Activated naive CD8-positive, alpha-beta T cell (primary cell): ENCODE measurements at regions not wholly inside any gene's neighbourhood (a gene's known extent, or its start where the extent isn't known, plus 50 kb on each side); places are given as distances from the start of the nearest gene placed in this dataset.
"Not testable (repeated sequence)": the region's sequence is repeated elsewhere in the genome, so short reads cannot be mapped to it uniquely, and the experiment has no call there.

Experiments used
- H3K27ac Mint-ChIP-seq: one replicate; pipeline ENCODE4 v1.8.0; 2021; ENCODE audit warnings: mixed read lengths
- H3K27me3 Mint-ChIP-seq: one replicate; pipeline ENCODE4 v1.8.0; 2021; ENCODE audit warnings: mixed read lengths
- H3K36me3 Mint-ChIP-seq: one replicate; pipeline ENCODE4 v1.8.0; 2021; ENCODE audit warnings: mixed read lengths
- H3K4me1 Mint-ChIP-seq: one replicate; pipeline ENCODE4 v1.8.0; 2021; ENCODE audit warnings: low read depth, mixed read lengths
- H3K4me3 Mint-ChIP-seq: one replicate; pipeline ENCODE4 v1.8.0; 2021; ENCODE audit warnings: mild to moderate bottlenecking, mixed read lengths
- H3K9me3 Mint-ChIP-seq: one replicate; pipeline ENCODE4 v1.8.0; 2021; ENCODE audit warnings: low read depth, mixed read lengths

DNA sequence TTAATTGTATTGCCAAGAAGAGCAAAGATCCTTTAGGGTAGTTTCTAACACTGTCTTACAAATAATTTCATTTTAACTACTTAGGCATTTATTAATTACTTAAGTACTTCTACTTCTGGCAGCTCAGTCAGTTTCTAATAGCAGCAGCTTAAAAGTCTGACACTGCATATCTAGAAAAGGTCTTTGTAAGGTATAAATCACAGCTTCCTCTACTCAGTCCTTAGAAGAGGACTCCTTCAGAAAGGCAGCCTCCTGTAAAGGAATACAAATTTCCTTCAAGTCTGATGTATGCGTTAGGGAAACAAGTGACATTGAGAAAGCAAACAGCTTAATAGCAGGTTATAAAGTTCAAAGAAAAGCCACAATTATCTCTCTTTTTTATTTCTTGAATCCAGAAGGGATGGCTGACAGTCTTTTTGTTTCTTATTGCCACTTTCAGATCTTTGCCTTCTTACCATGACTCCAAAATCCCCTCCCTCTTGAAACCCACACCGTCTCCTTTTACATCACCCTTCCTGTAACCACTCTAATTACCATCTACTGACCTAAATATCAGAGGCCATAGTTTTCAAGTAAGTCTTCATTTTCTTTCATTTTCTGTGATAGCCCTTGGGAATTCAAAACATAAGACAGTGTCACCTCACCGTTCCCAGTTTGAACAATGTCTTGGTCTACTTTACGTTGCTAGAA lies 109.5 kb downstream of the CGGBP1 start:
- no peaks in the 10 kb centered on the region for H3K9me3 Mint-ChIP-seq
- H3K4me3 Mint-ChIP-seq, result no peak overlapping the region
- H3K27me3 Mint-ChIP-seq, result peaks cover 3% of the 10 kb centered on the region
- no peaks in the 10 kb centered on the region for H3K36me3 Mint-ChIP-seq
- H3K4me1 Mint-ChIP-seq, result no peaks in the 10 kb centered on the region
- H3K27ac Mint-ChIP-seq, result no peak overlapping the region

DNA sequence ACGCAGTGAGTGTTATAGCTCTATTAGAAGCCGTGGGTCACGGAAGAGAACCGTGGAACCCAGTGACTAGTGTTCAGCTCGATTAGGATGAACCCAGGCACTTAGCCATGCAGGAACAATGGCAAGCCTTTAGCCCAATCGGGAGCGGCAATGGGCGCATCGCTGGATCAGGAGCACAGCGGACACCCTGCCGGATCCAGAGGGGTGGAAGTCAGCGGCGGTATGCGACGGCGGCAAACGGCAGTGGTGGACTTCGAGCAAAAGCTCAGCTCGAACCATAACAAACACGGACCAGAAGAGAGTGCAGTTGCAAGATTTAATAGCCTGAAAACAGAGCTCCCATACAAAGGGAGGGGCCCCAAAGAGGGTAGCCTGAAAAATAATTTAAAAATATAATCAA lies 112.8 kb downstream of the CGGBP1 start:
- H3K36me3 Mint-ChIP-seq, H3K27ac Mint-ChIP-seq, H3K27me3 Mint-ChIP-seq, H3K4me3 Mint-ChIP-seq, H3K4me1 Mint-ChIP-seq, H3K9me3 Mint-ChIP-seq: not testable (repeated sequence)

DNA sequence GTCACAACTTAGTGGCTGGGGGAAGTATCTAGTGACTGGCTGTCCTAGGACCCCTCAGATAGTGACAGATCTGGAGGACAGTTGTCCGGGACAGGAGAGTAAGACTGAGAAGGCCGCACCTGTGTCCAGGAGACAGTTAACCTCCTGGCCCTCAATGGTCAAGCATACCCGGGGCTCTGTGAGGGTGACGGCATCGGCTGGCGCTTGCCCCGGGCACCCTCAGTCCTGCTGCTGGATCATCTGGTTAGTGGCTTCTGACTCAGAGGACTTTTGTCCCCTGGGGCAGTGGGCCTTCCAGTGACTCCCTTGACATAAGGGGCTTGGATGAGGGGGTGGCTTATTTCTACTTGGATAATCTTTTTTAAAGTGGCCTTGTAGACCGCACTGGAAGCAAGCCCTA lies 116.5 kb downstream of the CGGBP1 start:
- not testable (repeated sequence) for H3K27me3 Mint-ChIP-seq, H3K27ac Mint-ChIP-seq, H3K36me3 Mint-ChIP-seq, H3K4me3 Mint-ChIP-seq, H3K9me3 Mint-ChIP-seq, H3K4me1 Mint-ChIP-seq

DNA sequence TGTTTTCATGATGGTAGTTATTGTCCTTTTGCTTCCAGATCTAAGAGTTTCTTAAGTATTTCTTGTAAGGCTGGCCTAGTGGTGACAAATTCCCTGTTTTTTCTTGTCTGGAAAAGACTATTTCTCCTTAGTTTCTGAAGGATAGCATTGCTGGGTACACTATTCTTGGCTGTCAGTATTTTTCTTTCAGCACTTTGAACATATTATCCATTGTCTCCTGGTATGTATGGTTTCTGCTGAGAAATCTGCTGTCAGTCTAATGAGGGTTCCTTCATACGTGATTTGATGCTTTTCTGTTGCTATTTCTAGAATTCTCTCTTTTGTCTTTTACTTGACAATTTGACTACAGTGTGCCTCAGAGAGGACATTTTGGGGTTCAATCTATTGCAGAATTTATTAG lies 134.3 kb downstream of the CGGBP1 start:
- no peaks in the 10 kb centered on the region for H3K27me3 Mint-ChIP-seq
- no peak overlapping the region for H3K4me3 Mint-ChIP-seq
- H3K36me3 Mint-ChIP-seq, result no peaks in the 10 kb centered on the region
- H3K27ac Mint-ChIP-seq, result no peak overlapping the region
- H3K4me1 Mint-ChIP-seq, result no peaks in the 10 kb centered on the region
- peaks cover 11% of the 10 kb centered on the region for H3K9me3 Mint-ChIP-seq

DNA sequence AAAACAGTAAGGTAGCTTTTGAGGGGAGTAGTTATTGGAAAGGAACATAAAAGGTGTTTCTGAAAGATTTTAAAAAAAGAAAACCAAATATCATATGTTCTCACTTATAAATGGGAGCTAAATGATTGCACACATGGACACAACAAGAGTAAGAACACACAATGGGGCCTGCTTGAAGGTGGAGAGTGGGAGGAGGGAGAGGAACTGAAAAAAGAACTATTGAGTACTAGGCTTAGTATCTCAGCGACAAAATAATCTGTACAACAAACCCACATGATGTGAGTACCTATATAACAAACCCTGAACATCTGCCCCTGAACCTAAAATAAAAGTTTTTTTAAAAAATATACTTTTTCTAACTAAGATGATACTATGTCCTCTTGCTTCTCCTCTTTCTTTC lies 138.3 kb downstream of the CGGBP1 start:
- no peak overlapping the region for H3K27ac Mint-ChIP-seq
- peaks cover 20% of the 10 kb centered on the region for H3K9me3 Mint-ChIP-seq
- no peaks in the 10 kb centered on the region for H3K27me3 Mint-ChIP-seq
- no peaks in the 10 kb centered on the region for H3K4me1 Mint-ChIP-seq
- H3K36me3 Mint-ChIP-seq, result no peaks in the 10 kb centered on the region
- no peak overlapping the region for H3K4me3 Mint-ChIP-seq

DNA sequence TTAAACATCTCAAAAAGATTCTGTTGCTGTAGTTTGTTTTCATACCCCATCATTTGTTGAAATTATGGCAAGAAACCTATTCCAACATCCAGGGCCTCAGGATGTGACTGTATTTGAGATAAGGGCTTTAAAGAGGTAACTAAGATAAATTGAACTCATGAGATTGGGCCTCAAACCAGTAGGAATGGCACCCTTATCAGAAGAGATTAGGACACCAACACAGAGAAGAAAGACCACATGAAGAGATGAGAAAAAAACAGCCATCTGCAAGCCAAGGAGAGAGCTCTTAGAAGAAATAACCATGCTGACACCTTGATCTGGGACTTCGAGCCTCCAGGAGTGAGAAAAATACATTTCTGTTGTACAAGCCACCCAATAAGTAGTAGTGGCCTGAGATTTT lies 157.7 kb downstream of the CGGBP1 start:
- H3K9me3 Mint-ChIP-seq, result no peaks in the 10 kb centered on the region
- H3K36me3 Mint-ChIP-seq, result no peaks in the 10 kb centered on the region
- no peak overlapping the region for H3K4me3 Mint-ChIP-seq
- H3K27me3 Mint-ChIP-seq, result no peaks in the 10 kb centered on the region
- H3K27ac Mint-ChIP-seq, result no peak overlapping the region
- H3K4me1 Mint-ChIP-seq, result no peaks in the 10 kb centered on the region

DNA sequence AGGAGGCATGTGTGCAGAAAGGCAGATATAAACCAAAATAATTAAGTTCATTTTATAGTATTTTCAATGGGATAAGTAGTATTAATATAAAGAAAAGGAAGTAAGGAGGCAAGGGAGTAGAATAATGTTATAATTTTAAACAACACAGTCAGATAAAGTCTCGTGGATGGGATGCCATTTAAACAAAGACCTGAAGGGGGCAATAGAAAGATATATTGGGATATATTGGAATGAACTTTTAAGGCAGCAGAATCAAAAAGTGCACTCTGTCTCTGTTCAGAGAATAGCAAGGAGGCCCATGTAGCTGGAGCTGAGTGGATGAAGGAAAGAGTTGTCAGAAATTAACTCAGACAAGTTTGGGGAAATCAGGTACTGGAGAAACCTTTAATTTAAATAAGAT lies 158.7 kb downstream of the CGGBP1 start:
- no peak overlapping the region for H3K4me3 Mint-ChIP-seq
- no peaks in the 10 kb centered on the region for H3K9me3 Mint-ChIP-seq
- H3K4me1 Mint-ChIP-seq, result no peaks in the 10 kb centered on the region
- H3K27me3 Mint-ChIP-seq, result no peaks in the 10 kb centered on the region
- no peaks in the 10 kb centered on the region for H3K36me3 Mint-ChIP-seq
- no peak overlapping the region for H3K27ac Mint-ChIP-seq

DNA sequence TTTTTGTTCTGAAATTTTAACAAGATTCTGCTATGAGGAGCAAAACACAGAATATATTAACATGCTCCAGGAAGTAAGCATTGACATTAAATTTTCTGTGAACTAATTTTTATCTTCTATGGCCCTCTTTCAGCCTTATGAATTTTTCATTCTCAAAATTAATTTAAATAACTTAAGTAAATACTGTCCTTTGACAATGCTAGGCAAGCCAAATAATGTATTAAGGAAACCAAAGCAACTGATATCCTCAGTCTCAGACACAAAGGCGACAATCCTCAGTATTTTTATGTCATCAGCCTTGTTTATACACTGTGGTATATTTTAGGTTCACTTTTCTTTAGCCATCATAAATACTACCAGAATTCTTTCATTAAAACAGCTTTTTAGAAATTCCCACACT lies 159.8 kb downstream of the CGGBP1 start:
- Mint-ChIP-seq H3K27me3 (no peaks in the 10 kb centered on the region), H3K4me1 (no peaks in the 10 kb centered on the region)

DNA sequence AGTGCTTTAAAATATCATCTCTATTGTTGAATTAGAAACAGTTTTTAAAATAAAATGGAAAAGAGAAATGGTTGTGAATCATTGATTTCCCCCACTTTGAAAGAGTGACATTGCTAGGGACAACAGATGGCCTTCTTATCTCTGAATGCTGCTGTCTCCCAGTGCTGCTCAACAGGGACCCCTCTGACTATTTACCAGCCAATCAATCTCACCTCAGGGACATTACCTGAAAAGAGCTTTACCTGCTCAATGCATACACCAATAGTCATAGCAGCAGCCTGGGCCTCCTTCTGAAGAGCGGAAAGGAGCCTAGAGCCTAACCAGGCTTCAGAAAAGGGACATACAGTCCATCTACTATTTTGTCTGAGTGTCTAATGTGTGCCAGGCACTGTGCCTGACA lies 162.8 kb downstream of the CGGBP1 start:
- H3K27ac Mint-ChIP-seq, result no peak overlapping the region
- H3K27me3 Mint-ChIP-seq, result peaks cover 4% of the 10 kb centered on the region
- no peaks in the 10 kb centered on the region for H3K9me3 Mint-ChIP-seq
- H3K4me3 Mint-ChIP-seq, result no peak overlapping the region
- no peaks in the 10 kb centered on the region for H3K4me1 Mint-ChIP-seq
- no peaks in the 10 kb centered on the region for H3K36me3 Mint-ChIP-seq

More for the DNA sequence above, 159.8 kb downstream of the CGGBP1 start:
- Mint-ChIP-seq H3K9me3 (no peaks in the 10 kb centered on the region), H3K4me3 (no peak overlapping the region), H3K27ac (no peak overlapping the region), H3K36me3 (no peaks in the 10 kb centered on the region)

DNA sequence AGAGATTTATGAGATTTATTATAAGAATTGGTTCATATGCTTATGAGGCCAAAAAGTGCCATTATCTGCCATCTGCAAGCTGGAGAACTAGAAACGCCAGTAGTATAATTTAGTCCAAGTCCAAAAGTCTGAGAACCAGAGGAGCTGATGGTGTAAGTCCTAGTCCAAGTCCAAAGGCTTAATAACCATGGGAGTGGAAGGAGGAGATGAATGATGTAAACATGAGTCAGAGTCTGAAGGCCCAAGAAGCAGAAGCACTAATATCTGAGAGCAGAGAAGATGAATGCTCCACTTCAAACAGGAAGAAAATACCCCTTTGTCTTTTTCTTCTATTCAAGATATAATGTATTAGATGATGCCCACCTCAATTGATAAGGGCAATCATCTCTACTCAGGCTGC lies 185.7 kb downstream of the CGGBP1 start:
- H3K4me3 Mint-ChIP-seq, result no peak overlapping the region
- H3K27me3 Mint-ChIP-seq, result no peaks in the 10 kb centered on the region
- H3K9me3 Mint-ChIP-seq, result peaks cover 23% of the 10 kb centered on the region
- no peaks in the 10 kb centered on the region for H3K36me3 Mint-ChIP-seq
- H3K4me1 Mint-ChIP-seq, result no peaks in the 10 kb centered on the region
- H3K27ac Mint-ChIP-seq, result no peak overlapping the region

DNA sequence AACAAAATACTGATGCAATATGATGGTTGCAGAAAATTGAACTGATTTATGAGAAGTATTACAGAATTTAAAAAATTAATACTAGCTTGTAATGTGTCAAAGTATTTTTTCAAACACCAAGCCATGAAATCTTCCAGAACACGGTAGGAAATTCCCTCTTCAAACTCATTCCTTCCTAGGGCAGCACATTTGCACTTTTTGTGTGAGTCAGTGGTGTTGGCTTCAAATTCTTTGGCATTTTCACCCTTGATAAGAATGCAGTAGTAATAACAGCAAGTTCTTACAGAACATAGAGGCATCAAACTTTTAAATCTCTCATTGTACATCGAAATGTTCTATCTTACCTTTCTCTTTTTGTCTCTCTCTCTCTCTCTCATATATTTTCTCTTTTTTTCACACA lies 191.8 kb downstream of the CGGBP1 start:
- H3K4me1 Mint-ChIP-seq, result no peaks in the 10 kb centered on the region
- no peaks in the 10 kb centered on the region for H3K36me3 Mint-ChIP-seq
- no peak overlapping the region for H3K27ac Mint-ChIP-seq
- H3K9me3 Mint-ChIP-seq, result peaks cover 15% of the 10 kb centered on the region
- H3K4me3 Mint-ChIP-seq, result no peak overlapping the region
- no peaks in the 10 kb centered on the region for H3K27me3 Mint-ChIP-seq

DNA sequence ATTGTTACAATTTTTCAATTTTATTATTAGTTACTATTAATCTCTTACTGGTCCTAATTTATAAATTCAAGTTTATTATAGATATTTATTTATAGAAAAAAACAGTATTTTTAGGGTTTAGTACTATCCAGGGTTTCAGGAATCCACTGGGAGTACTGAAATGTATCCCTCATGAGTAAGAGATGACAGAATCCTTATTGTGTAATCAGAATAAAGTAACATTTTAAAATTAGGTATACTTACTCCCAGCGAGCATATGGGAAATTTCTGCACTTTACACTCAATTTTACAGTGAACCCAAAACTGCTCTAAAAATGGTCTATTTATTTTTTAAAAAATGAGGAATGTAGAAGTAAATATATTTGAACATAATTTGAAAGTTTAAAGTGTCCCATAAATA lies 202.7 kb downstream of the CGGBP1 start:
- Mint-ChIP-seq H3K9me3 (no peaks in the 10 kb centered on the region), H3K27me3 (no peaks in the 10 kb centered on the region), H3K4me3 (no peak overlapping the region), H3K4me1 (no peaks in the 10 kb centered on the region), H3K27ac (no peak overlapping the region), H3K36me3 (no peaks in the 10 kb centered on the region)

DNA sequence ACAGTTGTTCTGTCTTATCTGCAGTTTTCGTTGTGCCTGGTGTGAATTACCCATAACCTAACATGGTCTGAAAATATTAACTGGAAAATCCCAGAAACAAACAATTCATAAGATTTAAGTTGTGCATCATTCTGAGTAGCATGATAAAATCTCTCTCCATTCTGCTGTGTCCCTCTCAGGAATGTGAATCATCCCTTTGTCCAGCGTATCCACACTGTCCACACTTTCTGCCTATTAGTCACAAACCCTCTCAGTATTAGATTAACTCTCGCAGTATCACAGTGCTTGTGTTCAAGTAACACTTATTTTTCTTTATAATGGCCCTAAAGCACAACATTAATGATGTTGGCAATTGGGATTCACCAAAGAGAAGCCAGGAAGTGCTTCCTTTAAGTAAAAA lies 203.2 kb downstream of the CGGBP1 start:
- no peaks in the 10 kb centered on the region for H3K36me3 Mint-ChIP-seq
- H3K27ac Mint-ChIP-seq, result no peak overlapping the region
- H3K4me1 Mint-ChIP-seq, result no peaks in the 10 kb centered on the region
- H3K4me3 Mint-ChIP-seq, result no peak overlapping the region
- H3K27me3 Mint-ChIP-seq, result no peaks in the 10 kb centered on the region
- H3K9me3 Mint-ChIP-seq, result no peaks in the 10 kb centered on the region

DNA sequence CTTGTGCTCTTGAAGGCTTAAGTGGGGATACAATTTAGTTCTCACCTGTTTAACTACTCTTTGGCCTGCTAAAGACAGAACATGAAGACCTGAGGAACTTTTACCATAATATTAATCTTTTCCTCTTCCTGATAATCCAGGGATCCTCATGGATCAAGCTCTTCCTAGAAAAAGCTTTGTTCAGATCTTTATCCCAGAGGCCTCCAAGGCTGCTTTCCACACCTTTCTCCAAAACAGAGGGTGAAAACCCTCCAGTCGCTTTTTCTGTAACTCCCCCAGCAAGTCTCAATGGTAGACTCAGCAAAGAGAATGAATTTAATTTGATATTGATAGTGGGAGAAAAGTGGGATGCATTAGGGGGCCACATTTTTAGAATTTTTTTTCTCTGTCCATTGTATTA lies 203.6 kb downstream of the CGGBP1 start:
- H3K27ac Mint-ChIP-seq, result no peak overlapping the region
- no peaks in the 10 kb centered on the region for H3K4me1 Mint-ChIP-seq
- no peak overlapping the region for H3K4me3 Mint-ChIP-seq
- H3K36me3 Mint-ChIP-seq, result no peaks in the 10 kb centered on the region
- no peaks in the 10 kb centered on the region for H3K27me3 Mint-ChIP-seq
- H3K9me3 Mint-ChIP-seq, result no peaks in the 10 kb centered on the region

DNA sequence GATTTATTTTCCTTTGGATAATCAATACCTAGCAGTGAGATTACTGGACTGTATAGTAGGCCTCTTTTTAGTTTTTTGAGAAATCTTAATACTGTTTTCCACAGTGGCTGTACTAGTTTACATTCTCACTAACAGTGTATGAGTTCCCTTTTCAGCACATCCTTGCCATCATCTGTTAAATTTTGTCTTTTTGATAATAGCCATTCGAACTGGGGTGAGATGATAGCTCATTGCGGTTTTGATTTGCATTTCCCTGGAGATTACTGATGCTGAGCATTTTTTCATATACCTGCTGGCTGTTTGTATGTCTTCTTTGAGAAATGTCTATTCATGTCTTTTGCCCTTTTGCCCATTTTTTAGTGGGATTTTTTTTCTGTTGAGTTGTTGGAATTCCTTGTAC lies 210.8 kb downstream of the CGGBP1 start:
- H3K4me1 Mint-ChIP-seq, result no peaks in the 10 kb centered on the region
- no peak overlapping the region for H3K27ac Mint-ChIP-seq
- H3K9me3 Mint-ChIP-seq, result no peaks in the 10 kb centered on the region
- no peak overlapping the region for H3K4me3 Mint-ChIP-seq
- H3K36me3 Mint-ChIP-seq, result no peaks in the 10 kb centered on the region
- H3K27me3 Mint-ChIP-seq, result no peaks in the 10 kb centered on the region

DNA sequence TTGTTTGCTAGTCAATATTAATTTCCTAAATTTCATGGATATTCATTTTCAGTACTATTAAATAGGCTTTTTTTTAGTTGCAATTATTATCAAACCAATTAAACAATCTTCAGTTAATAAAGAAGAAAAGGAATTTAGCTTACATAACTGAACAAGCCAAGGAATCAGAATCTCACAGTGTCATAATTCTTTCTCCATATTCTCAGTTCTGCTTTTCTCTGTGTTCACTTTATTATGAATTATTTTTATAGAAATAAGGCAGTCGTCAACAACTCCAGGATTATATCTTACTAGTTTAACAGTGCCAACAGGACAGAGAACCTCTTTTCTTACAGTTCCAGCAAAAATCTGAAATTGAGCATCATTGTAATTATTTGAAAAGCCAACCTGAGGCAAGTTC lies 221.7 kb downstream of the CGGBP1 start:
- no peak overlapping the region for H3K27ac Mint-ChIP-seq
- no peak overlapping the region for H3K4me3 Mint-ChIP-seq
- H3K4me1 Mint-ChIP-seq, result no peaks in the 10 kb centered on the region
- H3K36me3 Mint-ChIP-seq, result no peaks in the 10 kb centered on the region
- no peaks in the 10 kb centered on the region for H3K27me3 Mint-ChIP-seq
- no peaks in the 10 kb centered on the region for H3K9me3 Mint-ChIP-seq
